HUDEP-2 (cell line): ENCODE measurements at regions not wholly inside any gene's neighbourhood (a gene's known extent, or its start where the extent isn't known, plus 50 kb on each side); places are given as distances from the start of the nearest gene placed in this dataset.
"Not testable (repeated sequence)": the region's sequence is repeated elsewhere in the genome, so short reads cannot be mapped to it uniquely, and the experiment has no call there.

ENCODE experiments used
- DNase-seq, 76 experiments: peaks; one replicate each; lab custom pipeline; 2025; ENCODE audit not compliant: unreplicated experiment in 76 of 76; lab: John Stamatoyannopoulos, UW

DNA sequence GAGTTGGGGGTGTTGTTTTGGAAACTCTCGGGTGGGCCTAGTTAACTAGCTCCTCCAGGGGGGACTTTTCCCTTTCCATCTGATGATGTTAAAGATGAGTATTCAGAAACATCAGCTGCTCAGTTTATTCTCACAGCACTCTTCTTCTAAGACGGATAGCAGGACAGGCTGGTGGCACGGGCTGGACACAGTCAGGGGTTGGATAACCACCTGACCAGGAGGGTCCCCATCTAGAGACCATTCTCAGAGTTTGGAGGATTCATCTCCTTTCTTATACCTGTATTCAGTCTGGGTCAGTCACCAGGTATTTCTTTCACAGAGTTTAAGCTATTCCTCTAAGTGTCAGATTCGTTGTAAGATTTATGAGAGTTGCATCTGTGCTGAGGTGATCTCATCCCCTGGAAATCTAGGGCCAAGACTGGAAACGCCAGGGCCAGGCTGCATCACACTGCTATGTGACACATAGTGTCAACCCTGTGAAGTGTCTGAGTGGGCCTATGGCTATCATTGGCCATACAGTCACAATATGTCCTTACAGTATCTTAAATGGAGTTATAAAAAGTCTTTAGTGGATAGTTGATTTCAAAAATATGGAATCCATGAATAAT lies 111.7 kb downstream of the FAM50B start:
- no peak for DNase-seq

DNA sequence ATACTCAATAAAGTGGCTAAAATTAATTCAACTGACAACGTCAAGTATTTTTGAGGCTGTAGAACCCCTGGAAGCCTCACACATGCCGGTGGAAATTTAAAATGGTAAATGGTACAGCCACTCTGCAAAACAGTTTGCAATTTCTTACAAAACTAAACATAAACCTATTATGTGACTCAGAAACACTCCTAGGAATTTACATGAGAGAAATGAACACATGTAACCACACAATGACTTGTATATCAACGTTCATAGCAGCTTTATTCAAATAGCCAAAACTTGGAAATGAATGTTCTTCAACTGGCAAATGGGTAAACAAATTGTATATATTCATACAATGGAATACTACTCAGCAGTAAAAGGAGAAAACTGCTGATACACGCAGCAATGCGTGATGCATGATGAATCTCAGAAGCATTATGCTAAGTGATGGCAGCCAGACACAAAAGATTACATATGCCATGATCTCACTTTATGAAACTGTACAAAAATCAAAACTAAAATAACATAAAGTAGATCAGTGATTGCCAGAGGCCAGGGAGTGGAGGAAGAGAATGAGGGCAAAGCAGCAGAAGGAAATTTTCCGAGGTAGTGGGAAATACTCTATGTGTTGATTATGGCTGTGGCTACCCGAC lies 112.5 kb downstream of the FAM50B start:
- no peak for DNase-seq

DNA sequence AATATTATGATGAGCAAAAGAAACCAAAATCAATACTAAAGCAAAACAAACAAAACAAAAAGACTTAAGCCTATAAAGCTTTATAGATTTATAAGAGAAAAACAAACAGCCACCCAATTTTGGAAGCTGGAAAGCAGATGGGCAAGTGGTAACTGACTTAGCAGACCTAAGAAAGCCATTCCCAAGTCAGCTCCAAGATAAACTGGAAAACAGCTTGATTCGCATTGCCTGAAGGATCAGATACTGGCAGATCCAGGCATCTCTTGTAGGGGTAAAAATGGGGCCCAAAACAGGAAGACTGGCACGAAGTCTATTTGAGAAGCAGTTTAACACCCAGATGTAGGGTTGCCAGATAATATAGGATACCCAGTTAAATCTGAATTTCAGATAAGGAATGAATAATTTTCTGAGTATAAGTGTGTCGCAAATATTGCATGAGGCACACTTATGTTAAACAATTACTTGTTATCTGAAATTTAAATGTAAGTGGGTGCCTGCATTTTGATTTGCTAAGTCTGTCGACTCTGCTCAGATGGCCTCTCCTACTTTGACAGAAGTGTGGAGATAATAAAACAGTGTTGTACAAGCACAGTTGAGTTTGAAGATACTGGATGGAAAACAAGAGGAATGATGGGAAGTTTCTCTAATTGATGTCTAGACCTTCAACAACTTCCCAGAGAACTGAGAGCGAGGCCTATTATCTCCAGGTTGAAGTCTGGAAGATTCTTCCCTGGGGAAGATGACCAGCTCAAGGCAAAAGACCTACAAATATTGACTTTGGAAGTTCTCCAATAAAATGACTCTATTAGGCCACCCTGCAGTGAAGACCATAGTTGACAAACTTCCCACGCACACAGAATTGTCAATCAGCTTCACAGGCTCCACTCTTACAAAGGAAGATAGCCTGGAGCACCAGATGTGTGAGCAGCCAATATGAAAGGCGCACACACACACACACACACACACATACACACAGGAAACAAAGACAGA lies 113.4 kb downstream of the FAM50B start:
- DNase-seq = no peak

DNA sequence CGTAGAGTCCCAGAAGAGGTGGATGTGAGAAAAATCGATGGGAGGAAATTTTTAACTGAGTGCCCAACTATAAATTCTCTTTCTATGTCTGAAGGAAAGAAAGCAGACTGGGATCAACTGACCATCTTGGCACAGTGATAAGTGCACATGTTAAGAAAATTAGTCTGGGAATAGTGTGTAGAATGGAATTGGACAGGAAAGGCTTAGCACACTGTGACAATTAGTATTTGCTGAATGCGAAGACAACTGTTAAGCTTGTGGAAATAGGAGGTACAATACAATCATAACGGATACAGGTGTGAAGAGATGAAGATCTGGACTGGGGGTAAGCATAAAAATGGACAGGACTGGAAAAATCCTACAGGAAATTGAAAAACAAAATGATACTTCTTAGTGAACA lies 114.3 kb downstream of the FAM50B start:
- no peak for DNase-seq

DNA sequence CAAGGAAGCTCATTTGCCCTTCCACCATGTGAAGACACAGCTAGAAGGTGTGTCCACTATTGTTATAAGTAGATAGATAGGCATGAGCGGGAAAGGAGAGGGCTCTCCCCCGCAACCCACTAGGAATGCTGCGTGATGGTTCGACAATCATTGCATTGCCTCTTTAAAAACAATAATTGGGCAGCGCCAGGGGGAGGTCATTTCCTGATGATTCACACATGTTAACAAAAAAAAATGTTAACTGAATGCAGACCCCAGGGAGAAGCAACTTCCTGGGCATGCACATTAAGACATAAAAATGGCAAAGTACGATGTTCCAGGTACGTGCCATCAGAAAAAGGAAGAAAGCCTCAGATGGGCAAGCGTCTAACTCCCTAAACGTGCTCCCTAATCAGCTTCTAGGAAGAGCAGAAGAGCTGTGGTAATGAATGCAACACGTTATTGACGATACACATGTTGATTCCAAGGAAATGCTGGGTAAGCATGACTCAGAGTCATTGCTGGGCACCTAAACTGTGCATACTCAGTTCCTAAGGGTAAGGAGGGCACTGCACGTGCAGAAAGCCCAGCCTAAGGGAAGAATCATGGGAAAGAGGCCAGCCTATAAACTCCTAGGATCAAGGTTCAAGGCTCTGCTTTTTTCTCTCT lies 113.7 kb downstream of the FAM217A start:
- no peak for DNase-seq

DNA sequence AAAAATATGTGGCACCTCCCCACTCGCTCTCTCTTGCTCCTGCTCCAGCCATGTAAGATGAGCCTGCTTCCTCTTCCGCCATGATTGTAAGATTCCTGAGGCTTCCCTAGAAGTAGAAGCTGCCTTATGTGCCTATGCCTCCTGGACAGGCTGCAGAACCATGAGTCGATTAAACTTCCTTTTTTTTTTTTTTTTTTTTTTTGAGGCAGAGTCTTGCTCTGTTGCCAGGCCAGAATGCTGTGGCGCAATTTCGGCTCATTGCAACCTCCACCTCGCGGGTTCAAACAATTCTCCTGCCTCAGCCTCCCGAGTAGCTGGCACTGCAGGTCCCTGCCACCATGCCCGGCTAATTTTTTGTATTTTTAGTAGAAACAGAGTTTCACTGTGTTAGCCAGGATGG lies 112.5 kb downstream of the FAM217A start:
- DNase-seq = no peak

DNA sequence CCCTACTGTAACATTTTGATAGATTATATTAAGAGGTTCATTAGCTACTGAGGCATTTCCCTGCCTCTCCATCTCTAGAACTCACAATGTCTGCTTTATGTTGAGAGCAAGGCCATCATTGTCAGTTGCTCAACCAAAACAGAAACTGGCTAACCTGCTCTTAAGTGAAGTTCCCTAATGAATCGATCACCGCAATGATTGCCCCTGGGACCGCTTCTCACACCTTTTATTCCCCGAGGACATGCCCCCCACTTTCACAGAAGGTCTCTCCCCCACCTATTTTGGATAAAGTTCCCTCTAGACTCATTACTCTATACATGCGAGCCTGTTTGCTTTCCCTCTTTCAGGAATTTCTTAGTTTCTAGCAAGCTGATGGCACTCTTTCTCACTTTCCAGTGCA lies 108.8 kb downstream of the FAM217A start:
- no peak for DNase-seq

DNA sequence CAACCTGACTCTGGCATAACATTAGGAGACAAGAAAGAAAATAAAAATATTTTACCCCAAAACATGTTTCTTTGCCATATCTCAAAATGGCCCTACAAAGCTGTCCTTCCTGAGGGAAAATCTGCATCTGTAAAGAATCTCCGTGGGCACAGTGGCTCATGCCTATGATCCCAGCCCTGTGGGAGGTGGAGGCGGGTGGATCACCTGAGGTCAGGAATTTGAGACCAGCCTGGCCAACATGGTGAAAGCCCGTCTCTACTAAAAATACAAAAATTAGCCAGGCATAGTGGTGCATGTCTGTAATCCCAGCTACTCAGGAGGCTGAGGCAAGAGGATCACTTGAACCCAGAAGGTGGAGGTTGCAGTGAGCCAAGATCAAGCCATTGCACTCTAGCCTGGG lies 105.8 kb downstream of the FAM217A start:
- not testable (repeated sequence) for DNase-seq

DNA sequence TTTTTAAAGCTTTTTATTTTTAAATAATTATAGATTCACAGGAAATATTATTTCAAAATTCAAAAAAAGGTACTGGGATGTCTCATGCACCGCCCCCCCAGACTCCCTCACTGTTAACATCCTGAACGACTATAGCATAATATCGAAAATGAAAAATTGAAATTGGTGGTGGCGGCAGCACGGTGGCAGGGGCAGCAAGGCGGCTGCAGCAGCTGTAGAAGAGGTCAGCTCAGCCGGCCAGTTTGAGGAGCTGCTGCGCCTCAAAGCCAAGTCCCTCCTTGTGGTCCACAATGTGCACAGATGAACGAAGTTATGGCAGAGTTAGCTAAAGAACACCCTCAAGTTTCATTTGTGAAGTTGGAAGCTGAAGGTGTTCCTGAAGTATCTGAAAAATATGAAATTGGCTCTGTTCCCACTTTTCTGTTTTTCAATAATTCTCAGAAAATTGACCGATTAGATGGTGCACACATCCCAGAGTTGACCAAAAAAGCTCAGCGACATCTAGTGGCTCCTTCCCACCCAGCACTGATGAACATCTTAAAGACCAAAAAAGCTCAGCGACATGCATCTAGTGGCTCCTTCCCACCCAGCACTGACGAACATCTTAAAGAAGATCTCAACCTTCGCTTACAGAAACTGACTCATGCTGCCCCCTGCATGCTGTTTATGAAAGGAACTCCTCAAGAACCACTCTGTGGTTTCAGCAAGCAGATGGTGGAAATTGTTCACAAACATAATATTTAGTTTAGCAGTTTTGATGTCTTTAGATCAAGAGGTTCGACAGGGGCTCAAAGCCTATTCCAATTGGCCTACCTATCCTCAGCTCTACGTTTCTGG lies 100.8 kb downstream of the FAM217A start:
- peak in 53 of 76 experiments; percentile 7 to 74 (median 39) for DNase-seq

DNA sequence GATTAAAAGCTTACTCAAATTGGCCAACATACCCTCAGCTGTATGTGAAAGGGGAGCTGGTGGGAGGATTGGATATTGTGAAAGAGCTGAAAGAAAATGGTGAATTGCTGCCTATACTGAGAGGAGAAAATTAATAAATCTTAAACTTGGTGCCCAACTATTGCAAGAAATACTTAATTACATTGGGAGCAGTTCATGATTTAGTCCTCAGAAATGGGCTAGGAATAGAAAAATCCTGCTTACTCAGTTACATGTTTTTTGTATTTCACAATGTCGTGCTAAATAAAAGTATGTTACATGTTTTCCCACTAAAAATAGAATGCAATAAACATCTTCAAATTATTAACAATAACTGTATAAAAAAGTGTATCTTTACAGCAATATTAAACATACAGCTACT lies 100.0 kb downstream of the FAM217A start:
- not testable (repeated sequence) for DNase-seq

DNA sequence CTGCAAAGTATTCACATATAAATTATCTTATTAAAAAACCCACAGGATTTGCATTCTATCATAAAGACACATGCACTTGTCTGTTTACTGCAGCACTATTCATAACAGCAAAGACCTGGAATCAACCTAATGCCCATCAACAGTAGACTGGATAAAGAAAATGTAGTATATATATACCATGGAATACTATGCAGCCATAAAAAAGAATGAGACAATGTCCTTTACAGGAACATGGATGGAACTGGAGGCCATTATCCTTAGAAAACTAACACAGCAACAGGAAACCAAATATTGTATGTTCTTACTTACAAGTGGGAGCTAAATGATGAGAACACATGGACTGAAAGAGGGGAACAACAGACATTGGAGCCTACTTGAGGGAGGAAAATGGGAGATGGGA lies 97.0 kb downstream of the FAM217A start:
- DNase-seq = no peak

DNA sequence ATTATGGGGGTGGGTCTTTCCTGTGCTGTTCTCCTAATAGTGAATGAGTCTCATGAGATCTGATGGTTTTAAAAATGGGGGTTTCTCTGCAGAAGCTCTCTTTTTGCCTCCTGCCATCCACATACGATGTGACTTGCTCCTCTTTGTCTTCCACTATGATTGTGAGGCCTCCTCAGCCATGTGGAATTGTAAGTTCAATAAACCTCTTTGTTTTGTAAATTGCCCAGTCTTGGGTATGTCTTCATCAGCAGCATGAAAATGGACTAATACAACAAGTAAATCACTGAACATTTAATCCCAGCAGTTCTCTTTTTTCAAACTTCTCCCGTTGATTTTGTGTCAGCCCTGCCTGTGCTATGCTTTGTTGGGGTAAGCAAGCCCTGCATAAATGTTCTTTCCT lies 95.2 kb downstream of the FAM217A start:
- no peak for DNase-seq

DNA sequence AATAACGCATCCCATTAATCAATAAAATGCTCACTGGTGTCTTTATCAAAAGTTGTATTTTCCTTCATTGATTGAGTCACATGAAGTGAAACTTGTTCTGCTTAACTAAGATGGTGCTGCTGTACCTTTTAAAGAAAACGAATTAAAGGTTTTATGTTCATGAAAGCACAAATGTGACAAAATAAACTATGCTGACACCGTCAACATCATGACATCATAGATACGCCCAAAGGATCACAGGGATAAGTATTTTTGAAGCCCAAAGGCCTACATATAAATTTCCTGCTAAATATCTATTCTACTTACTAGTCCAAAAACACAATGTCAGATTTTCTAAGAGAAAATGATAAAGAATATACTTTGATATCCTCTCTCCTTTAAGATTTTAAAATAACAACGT lies 94.4 kb downstream of the FAM217A start:
- DNase-seq = no peak

DNA sequence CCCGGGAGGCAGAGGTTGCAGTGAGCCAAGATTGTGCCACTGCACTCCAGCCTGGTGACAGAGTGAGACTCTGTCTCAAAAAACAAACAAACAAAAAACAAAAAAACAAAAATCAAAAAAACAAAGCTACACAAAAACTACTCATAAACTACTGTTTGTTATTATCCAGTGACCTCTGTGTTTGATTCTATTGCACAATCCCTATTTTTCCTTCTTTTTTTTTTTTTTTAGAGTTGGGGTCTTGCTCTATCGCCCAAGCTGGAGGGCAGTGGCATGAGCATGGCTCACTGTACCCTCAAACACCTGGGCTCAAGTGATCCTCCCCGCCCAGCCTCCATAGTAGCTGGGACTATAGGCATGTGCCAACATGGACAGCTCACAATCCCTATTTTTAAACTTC lies 92.7 kb downstream of the FAM217A start:
- DNase-seq = no peak

DNA sequence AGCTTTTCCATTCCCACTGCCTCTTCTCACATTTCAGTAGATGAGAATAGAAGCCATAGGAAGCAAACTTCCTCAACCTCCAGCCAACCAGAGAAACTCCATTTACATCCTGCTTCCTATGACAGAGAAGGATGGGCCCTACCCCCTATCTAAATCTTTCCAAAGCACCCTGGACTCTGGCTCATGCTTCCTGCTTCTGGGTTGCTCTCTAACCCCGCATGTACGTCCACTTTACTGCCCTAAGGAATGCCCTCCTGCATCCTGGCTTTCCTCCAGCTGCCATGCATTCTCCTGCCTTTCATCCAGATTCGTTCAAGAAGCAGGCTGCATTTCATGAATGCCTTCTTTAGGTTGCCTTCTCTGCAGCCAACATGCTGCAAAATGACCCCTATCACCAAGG lies 91.9 kb downstream of the FAM217A start:
- no peak for DNase-seq

DNA sequence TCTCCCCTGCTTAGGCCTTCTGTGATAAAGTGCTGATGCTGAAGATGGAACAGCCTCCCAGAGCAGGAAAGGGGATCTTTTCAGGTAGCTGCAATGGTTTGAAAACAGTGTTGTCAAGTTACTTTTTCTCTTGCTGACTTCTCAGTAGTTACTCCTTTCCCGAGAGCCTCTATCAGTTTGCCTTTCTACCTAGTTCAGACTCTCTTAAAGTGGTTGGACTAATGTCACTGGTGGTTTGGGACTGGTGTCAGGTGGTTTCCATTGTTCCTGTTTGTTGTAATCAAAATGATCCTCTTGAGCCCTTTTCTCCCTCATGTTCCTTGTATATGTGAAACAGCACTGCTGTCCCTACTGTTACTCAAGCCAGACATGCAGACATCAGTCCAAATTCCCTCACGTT lies 91.4 kb downstream of the FAM217A start:
- no peak for DNase-seq

DNA sequence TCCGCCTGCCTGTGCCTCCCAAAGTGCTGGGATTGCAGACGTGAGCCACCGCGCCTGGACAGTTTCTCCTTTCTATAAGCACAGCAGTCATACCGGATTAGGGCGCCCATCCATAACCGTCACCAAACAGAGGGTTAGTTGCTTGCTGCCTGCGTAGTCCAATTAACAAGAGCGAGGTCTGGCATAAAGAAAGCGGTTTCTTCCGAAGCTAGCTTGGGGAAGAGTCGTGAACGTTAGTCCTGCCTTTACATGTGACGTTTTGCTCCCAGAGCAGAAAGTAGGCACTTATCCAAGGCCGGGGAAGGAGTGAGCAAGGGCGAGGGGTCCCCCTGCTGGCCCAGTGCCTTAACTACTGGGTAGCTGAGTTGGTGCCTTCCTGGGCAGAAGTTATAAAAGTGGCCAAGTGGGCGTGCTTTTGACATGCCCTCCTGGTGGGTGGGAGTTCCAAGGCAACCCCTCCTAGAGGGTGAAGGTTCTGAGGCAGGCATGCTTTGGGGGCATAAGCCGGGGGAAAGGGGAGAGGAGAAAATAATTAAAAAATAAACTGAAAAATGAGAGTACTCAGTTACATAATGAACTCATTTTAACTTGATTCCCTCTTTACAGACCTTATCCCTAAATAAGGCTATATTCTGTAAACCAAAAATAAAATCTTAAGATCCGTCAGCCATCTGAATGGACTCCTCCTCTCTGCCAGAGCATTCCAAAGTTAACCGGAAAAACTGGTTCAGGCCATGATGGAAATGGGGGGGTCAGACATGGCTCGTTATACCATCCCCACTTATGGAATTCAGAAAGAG lies 88.0 kb downstream of the FAM217A start:
- peak in 74 of 76 experiments; percentile 20 to 89 (median 76) for DNase-seq

DNA sequence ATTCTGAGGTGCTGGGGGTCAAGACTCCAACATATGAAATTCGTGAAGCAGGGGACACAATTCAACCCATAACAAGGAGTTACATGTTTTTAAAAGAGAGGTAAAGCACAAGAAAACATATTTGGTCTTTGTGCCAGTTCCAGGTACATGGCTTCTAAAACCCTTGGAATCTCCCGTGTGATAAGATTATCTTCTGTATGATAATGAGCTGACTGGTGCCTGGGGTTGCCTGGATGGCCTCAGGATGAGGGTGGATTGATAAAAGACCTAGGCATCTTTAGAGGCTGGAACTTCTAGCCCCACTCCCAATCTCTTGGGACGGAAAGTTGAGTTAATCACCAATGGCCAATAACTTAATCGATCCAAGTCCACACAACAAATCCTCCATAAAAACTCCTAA lies 87.0 kb downstream of the FAM217A start:
- DNase-seq = no peak

DNA sequence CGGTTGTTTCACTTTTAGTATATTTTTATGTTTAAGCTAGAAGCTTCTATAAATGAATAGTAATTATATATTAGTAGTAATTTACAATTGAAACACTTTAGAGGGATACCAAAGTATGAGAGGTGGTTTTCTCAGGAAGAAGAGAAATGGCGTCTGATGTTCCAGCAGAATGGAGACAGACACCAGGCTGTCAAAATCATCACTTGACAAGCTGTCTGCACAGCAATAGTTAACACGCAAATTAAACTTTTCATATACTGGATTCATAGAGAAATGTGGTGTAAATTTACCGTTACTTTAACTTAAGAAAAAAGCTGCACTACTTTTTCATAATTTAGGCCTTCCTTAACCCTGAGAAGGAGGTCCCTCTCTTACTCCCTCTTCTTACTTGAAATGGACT lies 82.6 kb downstream of the FAM217A start:
- DNase-seq = no peak
